GM19240 (cell line): ENCODE measurements at regions not wholly inside any gene's neighbourhood (a gene's known extent, or its start where the extent isn't known, plus 50 kb on each side); places are given as distances from the start of the nearest gene placed in this dataset.

Experiments used
- DNase-seq: peaks from one replicate; pipeline ENCODE4 v3.0.0; 2011; ENCODE audit warnings: low spot score; ENCODE audit not compliant: insufficient read length

DNA sequence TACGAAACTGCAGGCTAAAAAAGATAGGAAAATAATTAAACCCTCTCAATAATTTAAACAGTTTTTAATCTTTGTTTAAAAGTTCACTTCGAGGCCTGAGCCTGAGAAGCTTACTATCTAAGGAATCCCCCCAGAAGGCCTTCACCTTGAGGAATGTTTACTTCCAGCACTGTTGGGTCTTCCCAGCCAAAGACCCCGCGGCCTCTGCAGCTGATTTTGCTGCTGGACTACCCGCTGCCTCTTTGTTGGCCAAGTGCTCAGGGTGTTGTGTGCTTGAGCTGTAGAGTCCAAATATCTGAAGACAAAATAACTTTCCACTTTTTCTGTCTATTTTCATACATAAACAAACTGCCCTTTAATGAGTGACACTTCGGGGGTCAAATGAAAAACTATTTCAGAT lies 292.7 kb downstream of the GLRX3 start:
- DNase-seq, result no peak

DNA sequence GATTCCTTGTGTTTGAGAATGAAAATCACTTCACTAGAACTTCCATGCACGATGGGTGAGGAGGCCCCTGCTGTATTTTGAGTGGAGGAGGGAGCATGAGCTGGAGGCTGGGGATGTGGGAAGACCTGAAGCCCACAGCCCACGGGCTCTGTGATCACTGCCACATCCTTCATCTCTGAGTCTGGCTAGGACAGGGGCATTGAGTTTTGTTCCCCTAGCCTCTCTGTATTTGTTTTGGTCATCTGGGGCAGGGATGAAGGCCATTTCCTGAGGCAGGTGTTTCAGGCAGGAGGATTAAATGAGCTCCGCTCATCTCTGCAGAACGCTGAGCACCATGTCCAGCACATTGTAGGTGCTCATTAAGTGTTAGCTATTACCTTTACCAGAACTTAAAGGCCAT lies 293.6 kb downstream of the GLRX3 start:
- DNase-seq, result no peak

DNA sequence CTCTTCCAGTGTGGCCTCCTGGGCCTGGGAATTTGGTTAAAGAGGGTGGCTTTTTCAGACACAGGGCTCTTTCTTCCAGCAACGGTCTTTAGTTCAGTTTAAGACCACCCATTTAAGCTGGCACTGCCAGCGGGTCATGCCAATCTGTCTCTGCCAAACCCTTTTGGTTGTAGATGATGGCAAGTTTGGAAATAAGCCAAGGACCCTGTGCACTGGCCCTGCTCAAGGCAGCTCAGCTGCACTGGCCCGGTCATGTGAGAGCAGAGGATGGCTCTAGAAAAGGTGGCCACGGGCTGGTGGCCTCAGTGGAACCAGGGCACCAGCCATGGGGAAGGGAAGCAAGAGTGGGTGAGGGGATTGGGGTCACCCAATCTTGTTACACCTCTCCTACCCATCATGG lies 294.1 kb downstream of the GLRX3 start:
- DNase-seq, result no peak

DNA sequence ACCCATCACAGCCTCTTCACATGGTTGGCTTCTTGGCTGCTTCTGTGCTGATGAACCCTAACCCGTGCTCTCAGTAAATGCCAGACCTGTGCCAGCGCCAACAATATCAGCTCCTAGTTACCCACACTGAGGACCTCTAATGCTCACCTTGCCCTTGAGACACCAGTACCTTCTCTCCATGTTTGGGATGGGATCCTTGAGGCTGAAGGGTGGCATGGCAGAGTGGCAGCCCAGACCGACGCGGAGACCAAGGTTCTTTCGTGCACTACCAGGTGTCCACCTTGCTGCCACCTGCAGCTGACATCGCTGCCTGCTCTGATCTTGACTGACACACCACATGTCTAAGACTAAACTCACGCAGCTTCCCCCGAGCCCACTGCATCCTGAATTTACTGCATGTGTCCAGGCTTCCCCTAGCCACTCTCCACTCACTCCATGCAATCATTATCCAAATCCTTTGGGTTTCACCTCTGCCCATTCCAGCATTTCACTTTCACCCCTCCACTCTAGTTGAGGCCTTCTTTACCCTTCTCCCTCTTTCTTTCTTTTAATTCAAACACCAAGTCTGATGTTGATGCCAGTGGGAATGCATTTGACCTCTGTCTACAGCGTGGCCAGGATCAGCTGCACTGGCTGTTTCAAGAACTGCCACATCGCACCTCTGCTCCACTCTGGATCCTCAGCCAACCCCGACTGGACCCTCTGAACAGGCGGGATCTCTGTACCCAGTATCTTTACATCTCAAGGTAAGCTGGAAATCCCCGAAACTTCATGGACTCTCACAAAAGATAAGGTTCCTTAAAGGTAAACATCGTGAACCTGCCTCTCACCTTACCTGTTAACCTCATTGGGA lies 294.9 kb downstream of the GLRX3 start:
- no peak for DNase-seq

DNA sequence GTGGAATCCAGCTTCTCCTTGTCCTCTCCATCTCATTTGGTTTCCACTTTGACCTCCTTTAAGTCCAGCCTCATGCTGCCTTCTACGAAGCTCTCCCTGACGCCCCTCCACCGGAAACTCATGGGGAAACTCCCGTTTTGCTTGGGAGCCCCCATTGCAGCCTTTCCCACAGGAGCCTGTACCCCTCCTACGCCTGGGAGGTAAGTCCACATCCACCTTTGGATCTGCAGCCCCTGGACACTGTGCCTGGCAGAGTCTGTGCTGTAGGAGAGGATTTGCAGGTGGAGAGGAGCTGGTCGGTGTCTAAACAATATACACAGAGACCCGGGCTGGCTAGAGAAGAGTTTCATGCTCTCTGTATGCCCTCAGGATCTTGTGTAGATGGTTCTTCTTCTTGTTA lies 296.1 kb downstream of the GLRX3 start:
- DNase-seq, result no peak

DNA sequence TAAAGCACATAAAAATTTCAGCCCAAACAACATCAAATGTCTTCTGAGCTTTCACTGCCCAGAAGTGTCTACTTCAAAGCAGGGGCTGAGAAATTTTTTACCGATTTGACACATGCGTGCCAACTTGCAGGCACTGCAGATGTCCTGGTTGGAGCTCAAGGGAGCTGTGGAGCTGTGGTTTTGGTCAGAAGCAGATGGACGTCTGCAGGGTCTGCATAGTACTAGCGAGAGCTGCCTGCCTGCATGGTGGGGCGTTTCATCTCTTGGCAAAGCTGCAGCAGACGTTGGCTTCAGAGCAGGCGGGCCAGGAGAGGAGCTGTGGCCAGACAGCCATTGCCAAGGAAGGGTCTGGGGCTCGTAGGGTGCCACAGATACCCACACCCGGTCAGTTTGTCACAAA lies 296.7 kb downstream of the GLRX3 start:
- DNase-seq, result no peak

DNA sequence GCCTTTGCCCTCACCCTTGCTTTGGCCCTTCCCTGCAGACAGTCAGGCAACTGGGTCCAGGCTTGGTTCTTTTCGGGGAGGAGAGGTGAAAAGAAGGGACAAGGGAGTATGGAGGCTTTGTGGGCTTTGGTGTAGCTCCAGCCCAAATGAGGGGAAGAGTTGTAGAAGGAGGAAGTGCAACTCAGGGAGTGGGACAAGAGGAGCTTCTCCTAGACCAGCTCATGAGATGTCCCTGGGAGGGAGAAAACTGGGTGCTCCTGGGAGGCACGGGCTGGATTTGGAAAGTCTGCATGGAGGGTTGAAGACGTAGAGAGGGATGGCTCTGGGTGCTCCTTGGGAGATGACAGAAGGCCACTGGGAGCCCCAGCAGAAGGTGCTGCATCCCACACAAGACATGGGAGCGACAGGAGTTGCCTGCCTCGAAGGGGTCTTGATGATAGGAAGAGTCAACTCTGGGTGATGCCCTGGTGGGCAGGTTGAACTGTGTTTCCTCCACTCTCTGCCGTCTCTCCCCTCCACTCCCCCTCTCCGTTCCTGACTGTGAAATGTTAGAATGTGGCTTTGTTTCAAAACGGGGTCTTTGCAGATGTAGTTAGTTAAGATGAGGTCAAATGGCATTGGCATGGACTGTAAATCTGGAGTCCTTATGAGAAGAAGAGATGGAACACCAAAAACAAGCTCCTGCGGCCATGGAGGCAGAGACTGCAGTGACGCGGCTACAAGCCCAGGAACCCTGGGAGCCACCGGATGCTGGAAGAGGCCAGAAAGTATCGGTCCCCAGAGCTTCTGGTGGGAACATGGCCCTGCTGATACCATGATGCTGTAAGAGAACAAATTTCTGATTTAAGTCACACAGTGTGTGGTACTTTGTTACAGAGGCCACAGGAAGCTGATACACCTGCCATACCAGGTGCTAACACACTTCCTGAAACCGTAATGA lies 298.5 kb downstream of the GLRX3 start:
- no peak for DNase-seq

DNA sequence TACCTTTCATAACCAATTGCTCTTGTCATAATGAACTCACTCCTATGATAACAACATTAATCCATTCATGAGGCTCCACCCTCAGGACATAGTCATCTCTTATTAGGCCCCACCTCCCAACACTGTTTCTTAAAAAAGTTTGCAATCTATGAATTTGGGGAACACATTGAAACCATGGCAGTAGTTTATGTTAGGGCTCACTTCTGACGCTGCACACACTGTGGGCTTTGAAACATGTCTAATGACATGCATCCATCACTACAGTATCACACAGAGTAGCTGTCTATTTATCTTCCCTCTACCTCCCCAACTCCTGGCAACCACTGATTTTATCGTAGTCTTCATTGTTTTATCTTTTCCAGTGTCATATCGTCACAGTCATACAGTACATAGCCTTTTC lies 299.8 kb downstream of the GLRX3 start:
- no peak for DNase-seq

DNA sequence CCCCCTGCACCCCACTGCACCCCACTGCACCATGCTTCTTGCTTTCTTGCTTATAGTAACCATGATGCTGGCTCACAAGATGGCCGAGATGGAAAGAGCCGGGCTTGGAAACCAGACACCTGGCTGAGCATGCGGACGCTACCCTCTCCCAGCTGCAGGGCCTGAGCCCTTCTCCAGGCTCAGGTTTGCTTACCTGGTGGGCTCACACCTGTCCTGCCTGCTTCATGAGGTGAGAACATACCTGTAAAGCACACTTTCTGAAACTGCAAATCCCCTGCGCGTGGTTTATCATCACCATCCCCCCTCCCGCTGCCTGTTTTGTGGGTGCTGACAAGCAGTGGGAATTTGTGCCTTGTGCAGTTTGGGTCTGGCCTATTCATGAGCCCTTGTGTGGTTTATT lies 302.7 kb downstream of the GLRX3 start:
- DNase-seq, result no peak

DNA sequence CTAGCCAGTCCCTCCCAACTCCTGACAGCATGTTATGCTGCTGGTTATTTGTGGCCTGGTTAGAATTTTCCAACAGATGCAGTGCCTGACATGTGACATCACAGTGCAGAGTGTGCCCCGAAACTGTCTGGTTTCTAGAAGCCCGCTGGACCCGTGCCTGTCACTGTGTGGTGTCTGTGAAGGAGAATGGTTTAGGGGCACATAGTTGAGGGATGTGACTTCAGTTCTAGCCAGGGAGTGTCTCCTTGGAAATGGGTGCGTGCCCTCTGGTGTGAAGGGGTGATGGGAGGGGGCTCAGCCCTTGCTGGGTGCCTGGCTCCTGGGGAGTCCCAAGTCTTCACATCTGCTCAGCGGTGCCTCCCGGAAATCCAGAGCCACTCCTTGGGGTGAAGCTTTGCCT lies 303.6 kb downstream of the GLRX3 start:
- no peak for DNase-seq

DNA sequence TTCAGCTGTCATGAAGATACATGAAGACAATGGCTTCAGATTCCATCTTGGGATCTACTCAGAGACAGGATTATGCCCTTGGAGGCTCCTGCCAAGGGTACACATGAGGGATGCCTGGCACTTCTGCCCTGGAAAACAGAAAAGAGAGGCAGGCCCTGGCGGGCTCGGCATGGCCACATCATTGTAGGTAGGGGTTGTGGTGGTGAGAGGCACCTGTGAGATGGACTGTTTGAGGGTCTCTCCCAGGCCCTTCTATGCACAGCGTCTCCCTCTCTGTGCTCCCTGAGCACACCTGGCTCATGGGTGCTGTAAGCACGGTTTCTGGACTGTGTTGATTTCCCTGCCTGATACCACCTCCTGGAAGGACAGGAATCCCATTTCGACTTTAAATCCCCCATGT lies 304.3 kb downstream of the GLRX3 start:
- no peak for DNase-seq

DNA sequence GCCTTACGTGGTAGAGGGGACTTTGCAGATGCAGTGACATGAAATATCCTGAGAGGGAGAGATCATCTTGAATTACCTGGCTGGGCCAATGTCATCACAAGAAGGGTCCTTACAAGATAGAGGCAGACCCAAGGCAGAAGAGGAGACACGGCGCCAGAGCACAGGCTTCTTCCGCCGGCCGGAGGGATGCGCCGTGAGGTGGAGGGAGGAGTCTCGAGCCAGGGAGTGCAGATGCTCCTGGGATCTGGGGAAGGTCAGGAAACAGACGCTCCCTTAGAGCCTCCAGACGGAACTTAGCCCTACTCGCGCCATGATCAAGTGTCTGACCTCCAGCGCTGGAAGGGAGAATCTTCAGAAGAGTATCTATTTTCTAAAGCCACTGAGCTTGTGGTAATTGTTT lies 304.8 kb downstream of the GLRX3 start:
- DNase-seq, result no peak

DNA sequence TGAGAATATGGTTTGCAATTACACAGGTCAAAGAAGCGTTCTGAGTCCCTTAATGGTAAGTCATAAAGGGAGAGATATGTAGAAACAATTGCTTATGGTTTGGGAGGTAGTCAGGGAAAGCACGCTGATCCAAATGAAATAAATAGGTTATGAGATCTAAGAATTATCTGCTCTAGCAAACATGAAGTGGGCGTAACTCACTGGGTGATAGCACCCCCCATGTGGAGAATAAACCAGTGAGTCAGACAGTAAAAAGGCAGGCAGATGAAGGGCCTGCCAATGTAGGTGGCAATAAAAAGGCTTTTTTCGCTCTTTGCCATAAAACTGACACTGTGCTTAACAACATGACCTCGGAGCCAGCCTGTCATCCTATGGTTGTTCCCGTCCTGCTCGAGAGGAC lies 306.9 kb downstream of the GLRX3 start:
- DNase-seq, result no peak

DNA sequence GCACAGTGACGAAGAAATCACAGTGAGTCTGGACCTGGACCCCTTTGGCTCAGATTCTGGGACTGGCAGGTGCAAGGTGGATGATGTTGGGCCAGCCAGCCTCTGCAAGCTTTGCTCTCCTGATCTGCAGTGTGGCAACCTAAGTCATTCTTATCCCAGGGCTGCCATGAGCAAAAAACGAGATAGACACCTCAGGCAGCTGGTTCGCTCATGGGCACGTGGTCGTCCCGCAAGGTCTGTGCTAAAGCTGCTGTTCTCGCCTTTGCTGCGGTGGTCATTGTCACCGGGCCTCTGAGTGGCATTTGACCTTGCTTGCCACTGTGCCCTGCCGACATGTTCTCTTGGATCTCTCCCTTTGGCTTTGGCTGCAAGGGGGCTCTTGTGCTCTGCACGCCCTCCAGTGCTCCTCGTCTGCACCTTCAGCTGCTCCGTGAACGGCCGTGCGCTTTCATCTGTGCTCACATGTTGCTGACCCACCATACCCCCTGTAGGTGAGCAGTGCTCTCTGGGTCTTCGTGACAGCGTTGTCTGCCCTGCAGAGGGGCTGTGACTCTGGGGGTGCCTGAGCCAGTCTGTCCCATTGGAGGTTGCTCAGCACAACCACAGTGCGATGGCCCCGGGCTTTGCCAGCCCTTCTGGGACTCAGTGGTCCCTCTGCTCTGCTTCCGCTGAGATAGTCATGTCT lies 317.0 kb downstream of the GLRX3 start:
- DNase-seq, result no peak

DNA sequence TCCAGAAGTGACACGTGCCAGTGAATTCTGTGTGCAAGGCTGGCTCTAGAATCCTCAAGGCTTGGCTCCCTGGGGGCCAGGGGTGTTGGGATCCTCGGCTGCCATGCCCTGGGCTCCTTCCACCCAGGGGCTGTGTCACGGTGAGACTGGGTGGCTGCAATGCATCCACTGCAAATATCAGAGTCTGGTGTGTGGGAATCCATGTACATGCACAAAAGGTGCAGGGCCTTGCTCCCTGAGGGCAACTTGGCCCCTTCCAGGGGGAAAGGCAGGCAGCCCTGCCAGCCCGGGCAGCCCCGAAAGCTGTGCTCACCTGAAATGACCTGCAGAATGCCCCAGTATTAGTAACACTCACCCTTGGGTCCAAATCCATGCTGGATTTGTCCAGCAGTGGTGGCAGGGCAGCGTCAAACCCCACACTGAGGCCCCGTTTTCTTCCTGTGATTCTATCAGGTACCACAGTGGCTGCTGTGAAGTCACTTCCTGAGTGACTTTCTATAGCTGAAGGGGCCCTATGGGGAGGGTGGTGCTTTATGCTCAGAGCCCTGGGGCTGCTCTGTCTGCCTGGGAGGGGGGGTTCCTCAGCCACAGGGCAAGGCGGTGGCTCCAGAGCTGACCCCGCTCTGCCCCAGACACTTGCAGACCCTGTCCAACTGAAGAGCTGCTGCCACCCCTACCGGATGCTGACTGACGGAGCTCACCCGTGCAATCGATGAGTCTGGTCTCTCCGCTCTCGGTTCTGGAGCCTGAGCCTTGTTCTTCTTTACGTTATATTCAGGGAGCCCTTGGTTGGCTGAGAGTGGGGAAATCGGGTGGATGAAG lies 317.7 kb downstream of the GLRX3 start:
- DNase-seq, result no peak

DNA sequence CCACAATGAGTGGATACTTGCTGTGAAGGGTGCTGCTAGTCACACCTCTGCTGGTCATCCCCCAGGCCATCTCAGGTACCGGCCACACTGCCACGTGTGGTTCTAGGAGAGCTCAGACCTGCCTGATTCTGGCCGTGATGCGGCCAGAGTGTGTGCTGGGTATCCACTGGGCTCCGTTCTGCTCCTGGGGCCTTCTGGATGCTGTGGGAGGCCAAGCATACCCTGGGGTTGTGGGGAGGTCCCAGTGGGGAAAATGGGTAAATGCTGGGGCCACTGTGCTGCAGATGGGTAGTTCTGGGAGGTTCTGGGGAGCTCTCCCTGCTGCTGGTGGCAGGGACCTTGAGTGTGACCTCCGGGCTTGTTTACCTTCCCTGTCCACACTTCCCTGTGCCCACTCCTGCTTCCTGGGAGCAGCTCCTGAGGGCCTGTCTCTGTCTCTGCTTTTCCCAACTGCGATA lies 318.4 kb downstream of the GLRX3 start:
- DNase-seq, result no peak

DNA sequence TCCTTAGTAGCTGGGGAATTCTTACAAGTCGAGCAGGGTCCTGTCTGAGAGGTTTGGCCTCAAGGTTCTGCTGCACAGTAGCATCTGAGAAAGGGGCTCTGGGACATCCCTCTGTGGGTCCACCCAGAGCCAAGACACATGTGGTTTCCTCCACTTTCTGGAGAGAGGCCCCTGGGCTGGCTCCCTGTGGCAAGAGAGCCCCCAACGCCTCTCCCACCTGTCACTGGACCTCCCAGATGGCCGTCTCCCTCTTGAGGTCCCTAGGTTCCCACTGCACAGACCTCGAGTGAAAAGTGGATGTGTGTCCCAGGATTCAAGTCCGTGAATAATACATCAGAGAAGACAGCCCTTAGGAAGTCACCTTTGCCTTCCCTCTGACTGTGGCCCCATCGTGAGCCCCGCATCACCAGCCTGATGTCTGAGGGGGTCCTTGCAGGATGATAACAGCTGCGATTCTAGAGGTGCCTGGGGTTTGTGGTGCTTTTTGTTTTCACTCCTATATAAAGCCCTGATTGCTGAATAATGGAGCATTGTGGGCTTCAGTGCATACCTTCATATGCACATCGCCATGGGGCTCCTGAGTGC lies 319.0 kb downstream of the GLRX3 start:
- DNase-seq, result no peak

DNA sequence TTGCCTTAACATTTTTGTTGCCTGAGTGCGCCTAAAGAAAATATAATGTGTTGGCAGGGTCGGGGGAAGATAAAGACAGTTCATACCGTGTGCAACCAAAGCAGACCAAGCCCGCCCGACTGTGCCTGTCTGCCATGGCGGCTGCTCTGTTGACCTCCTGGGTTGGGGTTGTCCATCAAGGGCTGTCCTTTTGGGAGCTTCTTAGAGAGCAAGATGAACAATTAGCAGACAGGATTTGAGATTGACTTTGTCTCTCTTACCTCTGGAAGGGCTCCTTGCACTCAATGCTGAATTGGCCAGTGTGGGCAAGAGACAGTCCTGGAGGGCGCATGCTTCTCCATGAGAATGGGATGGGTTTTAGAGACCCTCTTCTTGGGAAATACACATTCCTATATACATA lies 319.6 kb downstream of the GLRX3 start:
- DNase-seq, result no peak

DNA sequence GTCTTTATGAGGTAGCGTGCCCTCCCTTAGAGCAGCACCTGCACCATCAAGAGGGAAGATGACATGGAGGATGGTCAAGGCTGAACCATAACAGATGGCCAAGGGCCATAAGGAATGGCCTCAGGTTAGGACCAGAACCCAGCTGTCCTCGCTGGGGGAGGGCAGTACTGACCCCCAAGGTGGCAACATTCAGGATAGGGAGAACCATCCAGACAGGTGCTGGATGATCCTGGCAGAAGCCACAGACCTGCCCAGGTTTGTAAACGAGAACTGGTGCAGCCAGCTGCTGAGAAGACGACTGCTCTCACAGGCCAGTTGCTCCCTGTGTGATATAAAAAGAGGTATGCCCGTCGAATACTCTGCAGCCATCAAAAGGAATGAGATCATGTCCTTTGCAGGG lies 320.4 kb downstream of the GLRX3 start:
- no peak for DNase-seq

DNA sequence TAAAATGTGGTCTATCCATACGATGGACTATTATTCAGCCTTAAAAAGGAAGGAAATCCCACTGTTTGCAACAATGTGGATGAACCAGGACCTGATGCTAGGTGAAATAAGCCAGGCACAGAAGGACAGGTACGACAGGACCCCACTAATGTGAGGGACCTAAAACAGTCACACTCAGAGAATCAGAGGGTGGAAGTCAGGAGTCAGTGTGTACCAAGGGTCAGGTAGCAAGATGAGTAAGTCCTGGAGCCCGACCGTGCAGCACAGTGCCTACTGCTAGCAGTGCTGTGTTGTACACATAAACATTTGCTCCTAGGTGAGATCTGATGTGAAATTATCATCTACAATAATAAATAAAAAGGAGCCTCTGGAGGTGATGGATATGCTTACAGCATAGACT lies 322.3 kb downstream of the GLRX3 start:
- no peak for DNase-seq

DNA sequence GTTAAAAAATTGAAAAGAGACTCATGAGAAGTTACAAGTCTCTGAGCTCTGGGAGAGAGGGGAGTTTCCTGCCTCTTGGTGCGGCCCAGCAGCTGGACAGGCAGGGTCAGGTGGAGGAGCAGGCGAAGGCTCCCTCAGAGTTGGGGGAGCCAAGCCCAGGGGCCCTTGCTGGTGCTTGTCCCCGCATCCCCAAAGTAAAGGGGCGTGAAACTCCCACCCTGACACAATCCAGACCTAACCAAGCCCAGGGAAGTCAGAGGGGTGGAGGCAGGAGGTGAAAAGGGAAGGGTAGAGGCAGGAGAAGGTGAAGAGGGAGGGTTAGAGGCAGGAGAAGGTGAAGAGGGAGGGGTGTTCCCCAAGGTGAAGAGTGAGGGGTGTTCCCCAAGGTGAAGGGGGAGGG lies 322.8 kb downstream of the GLRX3 start:
- no peak for DNase-seq
